Right forelimb (tissue), 1 donor: ENCODE measurements at regions not wholly inside any gene's neighbourhood (a gene's known extent, or its start where the extent isn't known, plus 50 kb on each side); places are given as distances from the start of the nearest gene placed in this dataset.

Experiments
- DNase-seq: peaks from one replicate; pipeline ENCODE4 v3.0.0-alpha.2; 2018

DNA sequence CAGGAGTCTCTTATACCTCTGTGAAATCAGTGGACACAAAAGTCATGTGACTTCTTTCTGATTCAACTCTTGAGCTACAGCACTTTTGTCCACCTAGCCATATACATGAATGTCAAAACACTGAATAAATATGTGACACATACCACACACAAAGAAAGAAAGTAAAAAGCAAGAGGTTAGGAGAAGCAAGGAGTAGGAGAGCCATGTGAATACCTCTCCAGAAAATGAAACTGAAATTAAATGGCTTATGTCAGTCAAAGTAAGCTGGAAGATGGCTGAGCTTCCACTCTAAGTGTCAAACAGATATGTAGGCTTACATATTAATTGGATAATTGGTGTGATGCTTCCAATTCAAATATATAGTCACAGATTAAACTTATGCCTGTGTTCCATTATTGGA, 1050.5 kb downstream of the BCL11A start:
- DNase-seq = no peak

- no peak for DNase-seq
These were observed 1062.5 kb downstream of the BCL11A start for GRCh38 chr2:59490994-59491393.

DNA sequence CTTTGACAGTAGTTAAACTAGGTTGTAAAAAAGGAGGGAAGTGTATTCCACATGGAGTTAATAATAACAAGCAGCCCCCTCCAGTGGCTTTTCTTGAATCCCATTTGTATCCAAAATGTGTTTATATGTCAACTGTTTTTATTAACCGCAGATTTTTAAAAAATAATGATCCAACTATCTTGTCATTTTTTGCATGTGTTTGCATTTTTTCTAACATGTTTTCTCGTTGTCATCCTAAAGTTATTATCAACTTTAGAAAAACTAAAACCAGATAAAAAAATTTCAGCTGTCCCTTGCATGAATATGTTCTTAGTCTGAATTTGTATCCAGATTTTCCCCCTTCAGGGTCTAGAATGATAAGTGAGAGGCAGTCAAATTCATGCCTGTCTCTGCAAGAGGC, 1063.3 kb downstream of the BCL11A start:
- DNase-seq = no peak

DNA sequence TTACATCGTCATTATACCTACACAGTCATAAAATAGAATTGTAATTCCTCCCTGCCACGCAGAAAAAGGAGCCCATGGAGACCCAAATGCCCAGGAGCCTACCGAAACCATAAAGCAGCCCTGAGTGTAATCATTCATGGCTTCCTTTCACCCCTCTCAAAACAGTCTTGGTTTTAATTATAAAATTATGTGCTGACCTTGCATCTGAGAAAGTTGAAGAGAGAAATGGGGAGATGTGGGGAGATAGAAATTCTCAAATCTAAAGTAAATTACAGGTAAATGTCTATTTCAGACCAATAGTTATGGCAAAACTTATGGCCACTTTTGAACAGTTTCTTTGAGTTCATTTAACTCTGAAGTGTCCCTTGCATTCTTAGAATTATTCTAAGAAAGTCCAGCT, 1068.8 kb downstream of the BCL11A start:
- DNase-seq = no peak

- DNase-seq = no peak
These were observed 1090.0 kb downstream of the BCL11A start for GRCh38 chr2:59463426-59463825.

DNA sequence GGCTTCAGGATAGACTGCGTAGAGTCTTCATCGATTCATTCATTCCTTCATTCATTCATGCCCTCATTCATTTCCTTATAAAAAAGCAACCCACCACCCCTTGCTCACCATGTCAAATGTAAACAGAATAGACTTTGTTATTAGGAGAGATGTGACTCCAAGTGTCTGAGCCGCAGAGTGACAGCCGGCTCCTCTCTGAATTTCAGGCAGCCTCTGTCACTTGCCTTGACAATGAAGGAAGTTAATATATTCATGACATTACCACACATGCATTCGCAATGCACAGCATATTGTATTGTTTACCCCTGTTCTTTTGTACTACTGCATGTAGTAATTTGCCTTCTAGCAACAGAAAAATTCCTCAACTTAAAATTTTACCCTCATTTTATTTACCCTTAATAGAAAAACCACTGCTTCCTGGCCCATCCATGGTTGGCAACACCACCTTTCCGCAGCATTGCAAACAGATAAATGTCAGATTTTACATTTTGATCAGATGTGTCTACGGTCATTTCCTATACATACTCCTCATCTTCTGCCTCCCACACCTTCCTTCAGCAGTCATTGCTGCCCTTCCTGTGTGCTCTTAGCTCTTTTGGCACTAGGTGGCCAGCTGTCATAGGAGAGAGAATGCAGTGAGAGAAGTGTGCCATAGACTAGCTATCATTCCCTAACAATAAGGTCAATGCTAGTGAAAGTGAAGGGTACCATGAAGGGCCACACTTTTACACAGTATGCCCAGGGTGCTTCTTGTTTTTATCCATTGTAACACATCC, 1090.8 kb downstream of the BCL11A start:
- DNase-seq = no peak

DNA sequence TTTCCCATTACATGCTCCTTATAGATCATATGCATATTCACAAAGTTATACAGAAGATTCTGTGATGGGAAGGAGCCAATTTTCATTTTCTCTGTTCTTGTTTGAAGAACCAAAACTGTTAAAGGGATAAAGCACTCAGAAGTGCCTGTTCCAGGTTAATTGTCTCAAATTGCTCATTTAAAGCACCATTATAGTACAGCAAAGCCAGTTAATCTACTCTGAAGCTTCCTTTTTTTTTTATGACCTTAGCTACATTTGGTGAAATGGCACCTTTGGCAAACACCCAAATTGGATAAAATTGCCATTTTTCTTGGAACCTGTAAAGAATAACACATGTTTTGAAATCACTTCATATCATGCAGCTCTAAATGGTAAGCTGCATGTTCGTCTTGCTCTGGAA, 1092.3 kb downstream of the BCL11A start:
- no peak for DNase-seq

GRCh38 chr2:59458800-59459199, 1094.7 kb downstream of the BCL11A start:
- no peak for DNase-seq

DNA sequence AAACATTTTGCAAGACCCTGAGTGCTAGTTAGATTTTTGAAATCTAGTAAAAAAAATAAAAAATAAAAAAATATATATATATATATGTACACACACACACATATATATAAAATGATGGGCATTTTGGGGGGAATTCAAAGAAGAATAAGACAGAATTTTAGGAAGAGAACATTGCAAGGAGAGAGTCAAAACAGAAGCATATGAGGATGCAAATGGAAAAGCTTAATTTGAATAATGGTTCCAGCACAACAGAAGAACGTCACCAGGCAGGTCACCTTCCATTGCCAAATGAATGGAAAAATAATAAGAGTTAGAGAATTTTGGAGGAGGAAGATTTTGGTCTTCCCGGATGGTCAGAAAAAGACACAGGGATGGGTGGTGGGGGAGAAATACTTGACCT, 1097.2 kb downstream of the BCL11A start:
- DNase-seq = no peak

- DNase-seq = no peak
These were observed 1104.2 kb downstream of the BCL11A start for GRCh38 chr2:59449274-59449673.

GRCh38 chr2:59440491-59440890, 1113.0 kb downstream of the BCL11A start:
- DNase-seq = no peak

DNA sequence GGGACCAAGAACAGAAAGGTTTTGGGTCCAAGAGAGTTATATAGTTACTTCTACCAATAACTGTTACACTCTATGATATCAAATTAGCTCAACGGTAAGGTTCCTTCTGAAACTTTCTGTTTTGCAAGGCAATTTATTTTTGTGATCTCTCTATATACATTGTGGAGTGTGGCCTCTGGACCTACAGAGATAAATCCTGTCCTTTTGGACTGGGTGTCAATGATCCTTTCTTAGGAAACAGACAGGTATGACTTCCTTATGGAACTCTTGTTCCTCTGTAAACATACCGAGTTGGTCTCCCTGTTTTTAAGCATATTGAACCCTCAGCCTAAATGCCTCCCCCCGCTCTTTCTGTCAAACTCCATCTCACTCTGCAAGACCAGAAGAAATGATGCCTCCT, 1117.8 kb downstream of the BCL11A start:
- DNase-seq = no peak

- no peak for DNase-seq
These were observed 1124.5 kb downstream of the BCL11A start for GRCh38 chr2:59428940-59429339.

DNA sequence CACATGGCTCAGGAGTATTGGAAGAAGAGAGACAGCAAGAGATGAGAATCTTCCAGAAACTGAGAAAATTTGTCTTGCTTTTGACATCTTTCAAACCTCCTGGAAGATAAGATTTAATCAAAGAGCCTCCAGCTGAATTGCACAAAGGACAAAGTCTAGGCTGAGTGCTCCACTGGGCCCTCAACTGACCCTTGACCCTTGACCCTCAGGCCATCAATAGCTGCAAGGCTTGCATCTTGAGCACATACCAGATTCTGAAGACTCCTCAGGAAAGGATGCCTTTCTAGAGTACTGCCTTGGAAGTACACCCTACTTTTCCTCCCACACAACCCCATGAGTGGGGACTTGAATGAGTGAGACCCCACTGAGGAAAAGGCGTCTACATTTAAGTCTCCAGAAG, 1125.5 kb downstream of the BCL11A start:
- DNase-seq = no peak

- DNase-seq = no peak
These were observed 1128.2 kb downstream of the BCL11A start for GRCh38 chr2:59425247-59425646.

DNA sequence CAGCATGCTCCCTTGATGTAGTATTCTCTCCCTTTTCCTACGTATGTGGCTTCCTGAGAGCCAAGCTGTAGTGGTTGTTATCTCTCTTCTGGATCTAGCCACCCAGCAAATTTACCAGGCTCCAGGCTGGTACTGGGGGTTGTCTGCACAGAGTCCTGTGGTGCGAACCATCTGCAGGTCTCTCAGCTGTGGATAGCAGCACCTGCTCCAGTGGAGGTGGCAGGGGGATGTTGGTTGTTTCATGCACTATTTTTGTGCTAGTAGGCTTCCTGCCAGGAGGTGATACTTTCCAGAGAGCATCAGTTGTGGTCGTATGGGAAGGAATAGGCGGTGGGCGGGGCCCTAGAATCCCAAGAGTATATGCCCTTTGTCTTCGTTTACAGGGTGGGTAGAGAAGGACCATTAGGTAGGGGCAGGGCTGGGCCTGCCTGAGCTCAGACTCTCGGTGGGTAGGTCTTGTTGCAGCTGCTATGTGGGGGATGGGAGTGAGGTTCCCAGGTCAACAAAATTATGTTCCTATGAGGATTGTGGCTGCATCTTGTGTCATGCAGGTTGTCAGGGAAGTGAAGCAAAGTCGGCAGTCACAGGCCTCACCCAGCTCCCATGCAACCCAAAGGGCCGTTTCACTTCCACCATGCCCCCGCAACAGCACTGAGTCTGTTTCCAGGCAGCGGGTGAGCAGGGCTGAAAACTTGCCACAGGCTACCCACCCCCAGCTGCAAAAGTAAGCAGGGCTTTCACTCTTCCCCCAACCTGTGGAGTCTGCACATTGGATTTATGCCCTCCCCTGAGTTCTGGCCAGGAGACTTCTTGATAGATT, 1139.5 kb downstream of the BCL11A start:
- DNase-seq = no peak

DNA sequence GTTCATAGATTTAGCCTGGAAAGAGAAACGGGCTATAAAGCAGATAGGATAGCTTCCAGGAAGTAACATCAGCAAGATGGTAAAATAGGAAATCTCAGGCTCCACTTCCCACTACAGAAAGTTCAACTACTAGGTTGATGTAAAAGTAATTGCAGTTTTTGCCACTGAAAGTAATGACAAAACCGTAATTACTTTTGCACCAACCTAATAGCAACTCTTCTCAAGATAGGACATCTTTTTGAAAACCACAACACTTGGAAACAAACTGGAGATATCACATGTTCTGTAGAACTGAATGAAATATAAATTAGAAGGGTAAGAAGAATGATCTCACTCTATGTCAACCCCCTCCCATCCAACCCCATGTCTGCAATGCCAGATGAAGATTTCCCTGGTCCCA, 1154.3 kb downstream of the BCL11A start:
- DNase-seq = no peak

- DNase-seq = no peak
These were observed 1155.4 kb downstream of the BCL11A start for GRCh38 chr2:59398081-59398480.

DNA sequence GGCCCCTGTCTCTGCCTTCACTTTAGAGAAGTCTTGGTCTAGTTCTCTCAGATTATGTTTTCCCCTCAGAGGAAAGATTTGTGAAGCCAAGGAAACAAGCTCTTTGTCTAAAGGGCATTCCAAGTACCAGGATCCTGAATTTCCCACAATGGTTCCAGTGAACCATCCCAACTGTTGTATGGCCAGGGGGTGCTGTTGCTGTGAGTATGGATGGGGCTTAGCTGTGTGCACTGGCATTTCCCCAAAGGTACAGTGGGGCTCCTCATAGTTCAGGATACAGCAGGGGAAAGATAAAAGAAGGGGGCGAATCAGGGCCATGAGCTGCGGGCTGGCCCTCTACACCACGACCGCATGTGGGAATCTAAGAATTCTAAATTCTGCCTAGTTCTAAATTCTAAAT, 1154.0 kb upstream of the FANCL start:
- no peak for DNase-seq

GRCh38 chr2:59391896-59392295, 1150.8 kb upstream of the FANCL start:
- no peak for DNase-seq

GRCh38 chr2:59390581-59390980, 1149.5 kb upstream of the FANCL start:
- DNase-seq = no peak

DNA sequence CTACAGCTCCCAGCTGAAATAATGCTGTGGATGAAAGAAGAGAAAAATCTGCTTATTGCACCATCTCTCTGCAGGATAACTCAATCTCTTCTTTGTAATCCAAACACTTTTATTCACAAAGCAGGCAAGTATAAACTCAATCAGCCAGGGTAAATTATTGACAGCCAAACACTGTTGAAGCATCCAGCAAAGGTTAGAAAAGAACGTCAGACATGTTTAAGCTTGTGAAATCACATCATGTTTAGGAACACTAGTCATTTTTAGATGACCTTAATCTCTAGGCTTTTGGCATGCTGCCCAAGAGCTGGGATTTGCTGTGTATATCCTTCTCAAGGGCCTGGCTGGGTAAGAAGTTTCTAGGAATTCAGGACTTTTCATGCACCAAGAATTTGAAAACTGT, 1148.1 kb upstream of the FANCL start:
- no peak for DNase-seq

- DNase-seq = no peak
These were observed 1144.8 kb upstream of the FANCL start for GRCh38 chr2:59385971-59386370.

DNA sequence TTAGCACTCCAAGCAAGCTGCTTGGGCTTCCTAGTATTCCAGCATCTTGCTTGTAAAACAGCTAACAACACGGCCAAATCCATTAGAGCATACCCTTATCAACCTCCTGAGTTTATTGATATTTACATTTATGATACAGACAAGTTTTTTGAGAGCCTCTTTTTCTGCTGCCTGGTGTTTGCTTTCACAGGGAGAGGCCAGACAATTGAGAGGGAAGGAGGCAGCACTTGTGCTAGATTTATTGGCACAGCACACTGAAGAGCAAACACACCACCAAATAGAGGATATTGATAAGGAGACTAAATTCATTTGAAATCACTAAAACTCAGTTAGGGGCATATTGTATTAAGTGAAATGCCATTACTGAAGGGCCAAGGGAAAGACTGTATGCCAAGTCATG, 1142.3 kb upstream of the FANCL start:
- no peak for DNase-seq

DNA sequence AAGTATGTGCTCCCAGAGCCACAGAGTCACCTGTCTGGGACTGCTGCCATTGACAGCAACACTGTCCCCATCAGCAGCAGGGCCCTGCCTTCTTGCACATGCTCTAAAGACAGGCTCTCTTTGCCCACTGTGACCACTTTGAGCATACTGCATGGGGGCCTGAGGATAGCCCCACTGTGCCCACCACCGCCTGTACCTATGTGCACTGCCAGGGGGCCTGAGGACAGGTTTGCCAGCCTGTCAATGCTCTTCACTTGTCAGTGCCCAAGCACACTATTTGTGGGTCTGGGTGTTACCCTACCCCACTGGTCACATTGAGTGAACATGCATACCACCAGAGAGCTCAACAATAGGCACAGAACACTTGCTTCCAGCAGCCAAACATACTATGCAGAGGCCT, 1137.0 kb upstream of the FANCL start:
- DNase-seq = no peak
